Ishikawa (cell line): ENCODE measurements at regions not wholly inside any gene's neighbourhood (a gene's known extent, or its start where the extent isn't known, plus 50 kb on each side); places are given as distances from the start of the nearest gene placed in this dataset.

Source experiments
- CEBPB ChIP-seq: IDR thresholded peaks from 2 replicates; pipeline ENCODE4 v1.6.1; 2012
- EP300 ChIP-seq: IDR thresholded peaks from 2 replicates; pipeline ENCODE4 v1.6.1; 2012; ENCODE audit warnings: borderline replicate concordance
- FOXM1 ChIP-seq: IDR thresholded peaks from 2 replicates; pipeline ENCODE4 v1.6.1; 2012; ENCODE audit warnings: low read depth, borderline replicate concordance
- TF ChIP-seq, protein P1 (sequence below): IDR thresholded peaks from 2 replicates; pipeline ENCODE4 v1.6.1; 2012; ENCODE audit warnings: low read depth, mild to moderate bottlenecking

DNA sequence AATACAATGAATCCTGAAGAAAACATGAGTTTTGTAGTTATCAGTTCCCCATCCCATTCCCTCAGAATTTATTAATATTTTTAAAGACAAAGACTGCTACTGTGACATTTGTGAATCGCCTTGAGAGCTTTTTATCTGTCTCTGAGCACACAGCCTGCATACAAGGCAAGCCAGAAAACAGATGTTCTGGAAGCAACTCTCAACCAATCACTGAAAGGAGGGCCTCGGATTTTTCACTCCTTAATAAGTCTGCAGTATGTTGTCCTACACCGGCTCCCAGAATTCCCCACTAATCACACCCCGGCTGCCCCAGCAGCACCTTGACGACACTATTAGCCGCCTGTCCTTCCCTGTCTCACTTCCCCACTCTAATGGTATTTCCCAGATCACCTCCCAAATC lies 138.5 kb downstream of the ZNF621 start:
- TF ChIP-seq, protein P1, sequence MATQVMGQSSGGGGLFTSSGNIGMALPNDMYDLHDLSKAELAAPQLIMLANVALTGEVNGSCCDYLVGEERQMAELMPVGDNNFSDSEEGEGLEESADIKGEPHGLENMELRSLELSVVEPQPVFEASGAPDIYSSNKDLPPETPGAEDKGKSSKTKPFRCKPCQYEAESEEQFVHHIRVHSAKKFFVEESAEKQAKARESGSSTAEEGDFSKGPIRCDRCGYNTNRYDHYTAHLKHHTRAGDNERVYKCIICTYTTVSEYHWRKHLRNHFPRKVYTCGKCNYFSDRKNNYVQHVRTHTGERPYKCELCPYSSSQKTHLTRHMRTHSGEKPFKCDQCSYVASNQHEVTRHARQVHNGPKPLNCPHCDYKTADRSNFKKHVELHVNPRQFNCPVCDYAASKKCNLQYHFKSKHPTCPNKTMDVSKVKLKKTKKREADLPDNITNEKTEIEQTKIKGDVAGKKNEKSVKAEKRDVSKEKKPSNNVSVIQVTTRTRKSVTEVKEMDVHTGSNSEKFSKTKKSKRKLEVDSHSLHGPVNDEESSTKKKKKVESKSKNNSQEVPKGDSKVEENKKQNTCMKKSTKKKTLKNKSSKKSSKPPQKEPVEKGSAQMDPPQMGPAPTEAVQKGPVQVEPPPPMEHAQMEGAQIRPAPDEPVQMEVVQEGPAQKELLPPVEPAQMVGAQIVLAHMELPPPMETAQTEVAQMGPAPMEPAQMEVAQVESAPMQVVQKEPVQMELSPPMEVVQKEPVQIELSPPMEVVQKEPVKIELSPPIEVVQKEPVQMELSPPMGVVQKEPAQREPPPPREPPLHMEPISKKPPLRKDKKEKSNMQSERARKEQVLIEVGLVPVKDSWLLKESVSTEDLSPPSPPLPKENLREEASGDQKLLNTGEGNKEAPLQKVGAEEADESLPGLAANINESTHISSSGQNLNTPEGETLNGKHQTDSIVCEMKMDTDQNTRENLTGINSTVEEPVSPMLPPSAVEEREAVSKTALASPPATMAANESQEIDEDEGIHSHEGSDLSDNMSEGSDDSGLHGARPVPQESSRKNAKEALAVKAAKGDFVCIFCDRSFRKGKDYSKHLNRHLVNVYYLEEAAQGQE: no peak
- TF ChIP-seq CEBPB: no peak
- TF ChIP-seq FOXM1: no peak
- TF ChIP-seq EP300: no peak
